H9 (cell line): ENCODE measurements at regions not wholly inside any gene's neighbourhood (a gene's known extent, or its start where the extent isn't known, plus 50 kb on each side); places are given as distances from the start of the nearest gene placed in this dataset.

Source experiments
- DNase-seq: peaks from one replicate; pipeline ENCODE4 v3.0.0-alpha.2; 2017
- H2AFZ ChIP-seq: one replicate; pipeline ENCODE4 v1.6.1; 2013; ENCODE audit warnings: mild to moderate bottlenecking, low read length, control low read depth, moderate library complexity
- H2AK5ac ChIP-seq: 2 replicates; pipeline ENCODE4 v1.6.1; 2013; ENCODE audit warnings: low read length, control low read depth, mixed read lengths; ENCODE audit not compliant: insufficient read length
- H2BK120ac ChIP-seq: one replicate; pipeline ENCODE4 v1.6.1; 2013; ENCODE audit warnings: low read depth, mild to moderate bottlenecking, low read length, control low read depth, inconsistent platforms; ENCODE audit not compliant: poor library complexity, severe bottlenecking
- H2BK12ac ChIP-seq: 2 replicates; pipeline ENCODE4 v1.6.1; 2013; ENCODE audit warnings: low read length, control low read depth, mixed read lengths, low read depth; ENCODE audit not compliant: insufficient read length
- H2BK15ac ChIP-seq: 2 replicates; pipeline ENCODE4 v1.6.1; 2013; ENCODE audit warnings: low read depth, low read length, control low read depth
- H2BK20ac ChIP-seq: one replicate; pipeline ENCODE4 v1.6.1; 2013; ENCODE audit warnings: low read depth, mild to moderate bottlenecking, low read length, control low read depth, inconsistent platforms; ENCODE audit not compliant: poor library complexity, severe bottlenecking
- H2BK5ac ChIP-seq: 2 replicates; pipeline ENCODE4 v1.6.1; 2013; ENCODE audit warnings: low read length, control low read depth, mixed read lengths; ENCODE audit not compliant: insufficient read length
- H3K14ac ChIP-seq: 2 replicates; pipeline ENCODE4 v1.6.1; 2013; ENCODE audit warnings: low read length, control low read depth; ENCODE audit not compliant: insufficient read depth
- H3K18ac ChIP-seq: 2 replicates; pipeline ENCODE4 v1.6.1; 2013; ENCODE audit warnings: low read depth, mild to moderate bottlenecking, mixed read lengths, low read length, control low read depth; ENCODE audit not compliant: insufficient read length
- H3K23ac ChIP-seq: 2 replicates; pipeline ENCODE4 v1.6.1; 2013; ENCODE audit warnings: low read length, control low read depth, mixed read lengths, low read depth; ENCODE audit not compliant: insufficient read length
- H3K23me2 ChIP-seq: 2 replicates; pipeline ENCODE4 v1.6.1; 2013; ENCODE audit warnings: low read depth, mild to moderate bottlenecking, mixed read lengths, low read length, control low read depth; ENCODE audit not compliant: insufficient read length, poor library complexity, severe bottlenecking
- H3K27ac ChIP-seq: 2 replicates; pipeline ENCODE4 v1.5.1; 2013; ENCODE audit warnings: low read length, control low read depth, mixed read lengths, low read depth; ENCODE audit not compliant: insufficient read length
- H3K27me3 ChIP-seq: 2 replicates; pipeline ENCODE4 v1.6.1; 2013; ENCODE audit warnings: low read length, control low read depth, inconsistent platforms; ENCODE audit not compliant: insufficient read depth
- H3K4ac ChIP-seq: 2 replicates; pipeline ENCODE4 v1.6.1; 2013; ENCODE audit warnings: low read depth, mild to moderate bottlenecking, control low read depth, inconsistent platforms, low read length, moderate library complexity
- H3K4me1 ChIP-seq: 2 replicates; pipeline ENCODE4 v1.6.1; 2013; ENCODE audit warnings: low read length, control low read depth, inconsistent platforms; ENCODE audit not compliant: insufficient read depth
- H3K4me2 ChIP-seq: 2 replicates; pipeline ENCODE4 v1.6.1; 2013; ENCODE audit warnings: low read length, control low read depth, mixed read lengths; ENCODE audit not compliant: insufficient read length, insufficient read depth
- H3K56ac ChIP-seq: 2 replicates; pipeline ENCODE4 v1.6.1; 2013; ENCODE audit warnings: low read depth, mild to moderate bottlenecking, mixed read lengths, low read length, control low read depth; ENCODE audit not compliant: insufficient read length
- H3K79me1 ChIP-seq: 2 replicates; pipeline ENCODE4 v1.6.1; 2013; ENCODE audit warnings: low read depth, mild to moderate bottlenecking, moderate library complexity, low read length, control low read depth, inconsistent platforms; ENCODE audit not compliant: insufficient read depth, poor library complexity, severe bottlenecking
- H3K79me2 ChIP-seq: 2 replicates; pipeline ENCODE4 v1.6.1; 2013; ENCODE audit warnings: low read length, control low read depth, inconsistent platforms; ENCODE audit not compliant: insufficient read depth
- H3K9ac ChIP-seq: 2 replicates; pipeline ENCODE4 v1.6.1; 2013; ENCODE audit warnings: low read length, control low read depth, mixed read lengths; ENCODE audit not compliant: insufficient read length; ENCODE audit errors: extremely low read depth
- H3K9me3 ChIP-seq: one replicate; pipeline ENCODE4 v1.6.1; 2013; ENCODE audit warnings: low read depth, low read length, inconsistent platforms; ENCODE audit not compliant: control insufficient read depth
- H3T11ph ChIP-seq: one replicate; pipeline ENCODE4 v1.6.1; 2013; ENCODE audit warnings: mild to moderate bottlenecking, low read length, control low read depth, inconsistent platforms
- H4K20me1 ChIP-seq: one replicate; pipeline ENCODE4 v1.6.1; 2013; ENCODE audit not compliant: control insufficient read depth, insufficient read length, insufficient read depth
- H4K5ac ChIP-seq: 2 replicates; pipeline ENCODE4 v1.6.1; 2013; ENCODE audit warnings: low read depth, mild to moderate bottlenecking, mixed read lengths, low read length, control low read depth; ENCODE audit not compliant: insufficient read length
- H4K8ac ChIP-seq: replicated peaks from 2 replicates; pipeline ENCODE4 v1.6.1; 2013; ENCODE audit warnings: low read length, control low read depth, mixed read lengths, low read depth; ENCODE audit not compliant: insufficient read length
- H4K91ac ChIP-seq: 2 replicates; pipeline ENCODE4 v1.6.1; 2013; ENCODE audit warnings: low read depth, mild to moderate bottlenecking, moderate library complexity, mixed read lengths, low read length, control low read depth; ENCODE audit not compliant: insufficient read length
- H3K27ac Mint-ChIP-seq, 3 experiments: 2 replicates in 2 of 3; 3 replicates in 1 of 3; pipeline ENCODE4 v1.8.0; 2020 to 2021; ENCODE audit warnings: mixed read lengths in 3 of 3, mild to moderate bottlenecking in 1 of 3, moderate library complexity in 1 of 3
- H3K27me3 Mint-ChIP-seq: 2 replicates; pipeline ENCODE4 v1.8.0; 2021; ENCODE audit warnings: low read depth, mild to moderate bottlenecking, moderate library complexity, mixed read lengths
- H3K36me3 Mint-ChIP-seq, 3 experiments: 2 replicates in 2 of 3; 3 replicates in 1 of 3; pipeline ENCODE4 v1.8.0; 2020 to 2021; ENCODE audit warnings: low read depth in 3 of 3, mixed read lengths in 3 of 3; ENCODE audit not compliant: insufficient read depth in 1 of 3
- H3K4me1 Mint-ChIP-seq, 2 experiments: 2 replicates each; pipeline ENCODE4 v1.8.0; 2020; ENCODE audit warnings: mixed read lengths in 2 of 2
- H3K4me3 Mint-ChIP-seq, 2 experiments: 2 replicates in 1 of 2; 3 replicates in 1 of 2; pipeline ENCODE4 v1.8.0; 2020 to 2021; ENCODE audit warnings: mild to moderate bottlenecking in 2 of 2, mixed read lengths in 2 of 2, moderate library complexity in 1 of 2
- H3K9me3 Mint-ChIP-seq, 2 experiments: 2 replicates in 1 of 2; 3 replicates in 1 of 2; pipeline ENCODE4 v1.8.0; 2020; ENCODE audit warnings: mild to moderate bottlenecking in 2 of 2, mixed read lengths in 2 of 2, moderate library complexity in 1 of 2
- WGBS: extraction: QIAGEN DNeasy Blood & Tissue Kit; methylation state at CpG from one replicate; pipeline ENCODE4 v1.1.7; 2013; ENCODE audit warnings: missing lambda C conversion rate, low lambda C conversion rate, mixed read lengths; ENCODE audit not compliant: insufficient read length; ENCODE audit errors: extremely low coverage; 5-methylcytosine and 5-hydroxymethylcytosine counted together
- TF ChIP-seq, protein P1 (sequence below): fragments of 200-600 bp; sonication (generic); conservative IDR thresholded peaks from 3 replicates; pipeline ENCODE4 v1.8.0; 2021; ENCODE audit warnings: antibody characterized with exemption, mild to moderate bottlenecking

GRCh38 chr18:46220116-46220515, 115.9 kb downstream of the HAUS1 start:
- H3K79me2 ChIP-seq, result no peaks in the 10 kb centered on the region

More at GRCh38 chr18:46220116-46220515, 115.9 kb downstream of the HAUS1 start:
- Mint-ChIP-seq H3K4me3 (no peak overlapping the region), H3K4me1 (peaks cover 12% of the 10 kb centered on the region in 2 experiments), H3K9me3 (no peaks in the 10 kb centered on the region), H3K27me3 (no peaks in the 10 kb centered on the region), H3K36me3 (peaks cover 0 to 27% (median 25%) of the 10 kb centered on the region in 3 experiments; a peak in 5 of 7 replicates), H3K27ac (0 out of 7 replicates have a peak overlapping the region, but pooled peaks of 1 of the 3 experiments have one; percentile 41)
- no peak overlapping the region for H3K4me2 ChIP-seq
- H3K4me1 ChIP-seq, result no peaks in the 10 kb centered on the region
- no peak overlapping the region for H3K9ac ChIP-seq
- H2BK20ac ChIP-seq, result no peak overlapping the region
- no CpG with 5 or more reads among the region's 3 CpGs for WGBS
- no peak overlapping the region for H2BK5ac ChIP-seq
- no peak overlapping the region for H2AK5ac ChIP-seq
- no peaks in the 10 kb centered on the region for H3K9me3 ChIP-seq
- H3K79me1 ChIP-seq, result no peaks in the 10 kb centered on the region
- H2BK120ac ChIP-seq, result no peak overlapping the region
- H3K56ac ChIP-seq, result no peak overlapping the region
- no peak for DNase-seq
- no peaks in the 10 kb centered on the region for H3K27me3 ChIP-seq
- H3K23me2 ChIP-seq, result no peaks in the 10 kb centered on the region
- H4K8ac ChIP-seq, result no peak overlapping the region
- no peak overlapping the region for H4K91ac ChIP-seq
- no peak overlapping the region for H2BK15ac ChIP-seq
- no peaks in the 10 kb centered on the region for H4K20me1 ChIP-seq
- H3K14ac ChIP-seq, result no peak overlapping the region
- no peak overlapping the region for H2BK12ac ChIP-seq
- H3K4ac ChIP-seq, result no peak overlapping the region
- no peak overlapping the region for H3T11ph ChIP-seq
- no peak overlapping the region for H3K23ac ChIP-seq
- H3K18ac ChIP-seq, result no peak overlapping the region
- H3K27ac ChIP-seq, result no peak overlapping the region
- no peak overlapping the region for H4K5ac ChIP-seq
- H2AFZ ChIP-seq, result no peak overlapping the region
- TF ChIP-seq, protein P1, sequence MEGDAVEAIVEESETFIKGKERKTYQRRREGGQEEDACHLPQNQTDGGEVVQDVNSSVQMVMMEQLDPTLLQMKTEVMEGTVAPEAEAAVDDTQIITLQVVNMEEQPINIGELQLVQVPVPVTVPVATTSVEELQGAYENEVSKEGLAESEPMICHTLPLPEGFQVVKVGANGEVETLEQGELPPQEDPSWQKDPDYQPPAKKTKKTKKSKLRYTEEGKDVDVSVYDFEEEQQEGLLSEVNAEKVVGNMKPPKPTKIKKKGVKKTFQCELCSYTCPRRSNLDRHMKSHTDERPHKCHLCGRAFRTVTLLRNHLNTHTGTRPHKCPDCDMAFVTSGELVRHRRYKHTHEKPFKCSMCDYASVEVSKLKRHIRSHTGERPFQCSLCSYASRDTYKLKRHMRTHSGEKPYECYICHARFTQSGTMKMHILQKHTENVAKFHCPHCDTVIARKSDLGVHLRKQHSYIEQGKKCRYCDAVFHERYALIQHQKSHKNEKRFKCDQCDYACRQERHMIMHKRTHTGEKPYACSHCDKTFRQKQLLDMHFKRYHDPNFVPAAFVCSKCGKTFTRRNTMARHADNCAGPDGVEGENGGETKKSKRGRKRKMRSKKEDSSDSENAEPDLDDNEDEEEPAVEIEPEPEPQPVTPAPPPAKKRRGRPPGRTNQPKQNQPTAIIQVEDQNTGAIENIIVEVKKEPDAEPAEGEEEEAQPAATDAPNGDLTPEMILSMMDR, result no peak
